ENCODE measurements at regions not wholly inside any gene's neighbourhood (a gene's known extent, or its start where the extent isn't known, plus 50 kb on each side); places are given as distances from the start of the nearest gene placed in this dataset.

DNA sequence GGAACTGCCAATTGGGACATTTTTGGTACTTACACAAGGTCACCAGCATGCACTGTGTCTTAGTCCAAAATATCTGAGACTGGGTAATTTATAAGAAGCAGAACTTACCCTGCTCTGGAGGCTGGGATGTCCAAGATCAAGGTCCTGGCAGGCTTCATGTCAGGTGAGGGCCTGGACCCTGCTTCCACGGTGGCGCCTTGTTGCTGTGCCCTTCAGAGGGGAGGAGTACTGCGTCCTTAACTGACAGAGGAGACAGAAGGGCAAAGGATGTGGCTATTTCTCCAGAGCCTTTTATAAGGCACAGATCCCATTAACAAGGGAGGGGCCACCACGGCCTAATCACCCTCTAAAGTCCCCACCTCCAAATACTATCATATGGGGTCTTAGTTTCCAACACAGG lies 178.9 kb downstream of the C16orf95 start:
- no TSS peak for BruUV-seq (replicated peaks)
- FAIRE-seq = no peak

DNA sequence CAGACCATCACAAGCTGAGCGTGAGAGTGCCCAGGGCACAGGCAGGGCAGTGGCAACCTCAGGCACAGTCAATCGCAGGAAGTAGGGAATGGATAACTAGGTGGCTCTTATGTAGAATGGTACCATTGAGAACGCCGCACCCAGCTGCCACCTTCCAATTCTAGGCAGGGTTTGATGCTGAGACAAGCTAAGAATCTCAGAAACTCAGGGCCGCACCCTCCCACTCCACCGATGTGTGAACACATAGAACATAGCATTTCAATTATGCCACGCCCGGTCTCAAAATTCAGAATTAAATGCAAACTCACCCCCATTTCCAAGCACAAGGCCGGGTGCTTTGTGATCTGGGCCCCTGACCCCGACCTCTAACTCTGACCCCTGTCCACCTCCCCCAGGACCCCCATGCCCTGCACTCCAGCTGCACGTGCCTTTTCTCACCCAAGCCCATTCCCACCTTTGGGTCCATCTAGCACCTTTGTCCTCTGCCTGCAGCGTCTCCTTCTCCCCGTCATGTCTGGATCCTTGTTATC lies 178.4 kb downstream of the C16orf95 start:
- H2AFZ ChIP-seq (ENCODE audit: control insufficient read depth, low read depth, low read length) = no peak overlapping the region
- FAIRE-seq (no peak), DNase-seq (ENCODE audit: low read depth, low spot score) (no peak), ATAC-seq (no peak)
- no peaks in the 10 kb centered on the region for H3K36me3 ChIP-seq (ENCODE audit: control insufficient read depth in 2 of 2, insufficient read depth in 2 of 2, low read length in 1 of 2)
- ChIA-PET RAD21 (ENCODE audit: unreplicated experiment) (no interaction called here), POLR2A (no interaction called here), CTCF (no interaction called here), SMC1A (ENCODE audit: uncharacterized antibody, unreplicated experiment) (no interaction called here)
- H3K4me1 ChIP-seq (ENCODE audit: control insufficient read depth, insufficient read depth, low read length) = no peaks in the 10 kb centered on the region
- H3K4me3 ChIP-seq = no peak overlapping the region
- H3K9ac ChIP-seq (ENCODE audit: control insufficient read depth, insufficient read depth, low read length) = no peak overlapping the region
- H3K4me2 ChIP-seq (ENCODE audit: control insufficient read depth, insufficient read depth) = no peak overlapping the region
- 58% methylated on average over 12 of the region's 13 CpGs for WGBS (ENCODE audit: insufficient coverage, insufficient replicate concordance, low lambda C conversion rate, missing lambda C conversion rate)
- no TSS peak for BruUV-seq (replicated peaks)
- no peaks in the 10 kb centered on the region for H3K79me2 ChIP-seq (ENCODE audit: control insufficient read depth, insufficient read depth, low read length)
- H3K9me3 ChIP-seq (replicated peaks; ENCODE audit: control insufficient read depth, insufficient read depth, low read length) = no peaks in the 10 kb centered on the region
- no peaks in the 10 kb centered on the region for H3K27me3 ChIP-seq (replicated peaks in 1 of 2; ENCODE audit: control insufficient read depth in 2 of 2, insufficient read depth in 2 of 2, low read length in 1 of 2)
- no peak overlapping the region for H3K27ac ChIP-seq (ENCODE audit: control insufficient read depth, insufficient read depth)
- H4K20me1 ChIP-seq (ENCODE audit: control insufficient read depth, insufficient read depth) = no peaks in the 10 kb centered on the region
- intact Hi-C loops (cut with micrococcal nuclease; ENCODE audit: unreplicated experiment) (no loop called here), in situ Hi-C loops (cut with MboI) (no loop called here)
- TF ChIP-seq, protein P1, sequence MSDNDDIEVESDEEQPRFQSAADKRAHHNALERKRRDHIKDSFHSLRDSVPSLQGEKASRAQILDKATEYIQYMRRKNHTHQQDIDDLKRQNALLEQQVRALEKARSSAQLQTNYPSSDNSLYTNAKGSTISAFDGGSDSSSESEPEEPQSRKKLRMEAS (IDR thresholded peaks at IDR 0.05; ENCODE audit: low read depth, low read length) = no peak
- TF ChIP-seq MYB (IDR thresholded peaks at IDR 0.05; ENCODE audit: borderline replicate concordance, low read depth, low read length) (no peak), ETV6 (conservative IDR thresholded peaks at IDR 0.05 in 1 of 2, IDR thresholded peaks at IDR 0.05 in 1 of 2; ENCODE audit: borderline replicate concordance in 1 of 2, low read depth in 1 of 2) (no peak), IRF4 (IDR thresholded peaks at IDR 0.05; ENCODE audit: low read depth, low read length) (no peak), MEF2A (IDR thresholded peaks at IDR 0.05; ENCODE audit: insufficient read depth, low read depth, low read length) (no peak)
- TF ChIP-seq, protein P2, sequence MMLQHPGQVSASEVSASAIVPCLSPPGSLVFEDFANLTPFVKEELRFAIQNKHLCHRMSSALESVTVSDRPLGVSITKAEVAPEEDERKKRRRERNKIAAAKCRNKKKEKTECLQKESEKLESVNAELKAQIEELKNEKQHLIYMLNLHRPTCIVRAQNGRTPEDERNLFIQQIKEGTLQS (IDR thresholded peaks at IDR 0.05; ENCODE audit: borderline replicate concordance, extremely low read depth, low read depth, low read length) = no peak

More for the DNA sequence above, 178.9 kb downstream of the C16orf95 start:
- Histone ChIP-seq H3K36me3 (ENCODE audit: control insufficient read depth in 2 of 2, insufficient read depth in 2 of 2, low read length in 1 of 2) (no peaks in the 10 kb centered on the region), H2AFZ (ENCODE audit: control insufficient read depth, low read depth, low read length) (no peak overlapping the region), H3K4me2 (ENCODE audit: control insufficient read depth, insufficient read depth) (no peak overlapping the region), H3K4me3 (no peak overlapping the region), H3K27ac (ENCODE audit: control insufficient read depth, insufficient read depth) (no peak overlapping the region), H3K4me1 (ENCODE audit: control insufficient read depth, insufficient read depth, low read length) (no peaks in the 10 kb centered on the region), H3K9me3 (replicated peaks; ENCODE audit: control insufficient read depth, insufficient read depth, low read length) (no peaks in the 10 kb centered on the region), H4K20me1 (ENCODE audit: control insufficient read depth, insufficient read depth) (no peaks in the 10 kb centered on the region), H3K9ac (ENCODE audit: control insufficient read depth, insufficient read depth, low read length) (no peak overlapping the region), H3K79me2 (ENCODE audit: control insufficient read depth, insufficient read depth, low read length) (no peaks in the 10 kb centered on the region), H3K27me3 (replicated peaks in 1 of 2; ENCODE audit: control insufficient read depth in 2 of 2, insufficient read depth in 2 of 2, low read length in 1 of 2) (no peaks in the 10 kb centered on the region)
- ATAC-seq (no peak), DNase-seq (ENCODE audit: low read depth, low spot score) (no peak)
- intact Hi-C loops (cut with micrococcal nuclease; ENCODE audit: unreplicated experiment) = no loop called here
- no peak for TF ChIP-seq RAD51 (IDR thresholded peaks at IDR 0.05)
- TF ChIP-seq, protein P3, sequence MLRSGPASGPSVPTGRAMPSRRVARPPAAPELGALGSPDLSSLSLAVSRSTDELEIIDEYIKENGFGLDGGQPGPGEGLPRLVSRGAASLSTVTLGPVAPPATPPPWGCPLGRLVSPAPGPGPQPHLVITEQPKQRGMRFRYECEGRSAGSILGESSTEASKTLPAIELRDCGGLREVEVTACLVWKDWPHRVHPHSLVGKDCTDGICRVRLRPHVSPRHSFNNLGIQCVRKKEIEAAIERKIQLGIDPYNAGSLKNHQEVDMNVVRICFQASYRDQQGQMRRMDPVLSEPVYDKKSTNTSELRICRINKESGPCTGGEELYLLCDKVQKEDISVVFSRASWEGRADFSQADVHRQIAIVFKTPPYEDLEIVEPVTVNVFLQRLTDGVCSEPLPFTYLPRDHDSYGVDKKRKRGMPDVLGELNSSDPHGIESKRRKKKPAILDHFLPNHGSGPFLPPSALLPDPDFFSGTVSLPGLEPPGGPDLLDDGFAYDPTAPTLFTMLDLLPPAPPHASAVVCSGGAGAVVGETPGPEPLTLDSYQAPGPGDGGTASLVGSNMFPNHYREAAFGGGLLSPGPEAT (IDR thresholded peaks at IDR 0.05; ENCODE audit: low read depth) = no peak
- no peak for TF ChIP-seq ZNF274 (IDR thresholded peaks at IDR 0.05; ENCODE audit: insufficient read depth, insufficient read length)
- RAD21 ChIA-PET (ENCODE audit: unreplicated experiment) = no interaction called here
- WGBS (ENCODE audit: insufficient coverage, insufficient replicate concordance, low lambda C conversion rate, missing lambda C conversion rate) = 17% methylated on average over 4 of the region's 4 CpGs
- SMC1A ChIA-PET (ENCODE audit: uncharacterized antibody, unreplicated experiment) = no interaction called here
- CTCF ChIA-PET = no interaction called here
- POLR2A ChIA-PET = no interaction called here
- in situ Hi-C loops (cut with MboI) = no loop called here
